Testis (tissue), 2 donors: ENCODE measurements at regions not wholly inside any gene's neighbourhood (a gene's known extent, or its start where the extent isn't known, plus 50 kb on each side); places are given as distances from the start of the nearest gene placed in this dataset.

Experiments
- POLR2A ChIP-seq: fragments of 450-650 bp; IDR thresholded peaks from one replicate; pipeline ENCODE4 v1.6.1; 2017; ENCODE audit warnings: antibody characterized with exemption, mild to moderate bottlenecking, moderate library complexity
- TF ChIP-seq, protein P1 (sequence below), 3 experiments: fragments of 450-650 bp in 2 of 3; fragments of 200-600 bp in 1 of 3; sonication (generic) in 1 of 3; IDR thresholded peaks; one replicate each; pipeline ENCODE4 v1.5.1; 2016 to 2019; ENCODE audit warnings: antibody characterized with exemption in 3 of 3, mild to moderate bottlenecking in 2 of 3, moderate library complexity in 1 of 3

DNA sequence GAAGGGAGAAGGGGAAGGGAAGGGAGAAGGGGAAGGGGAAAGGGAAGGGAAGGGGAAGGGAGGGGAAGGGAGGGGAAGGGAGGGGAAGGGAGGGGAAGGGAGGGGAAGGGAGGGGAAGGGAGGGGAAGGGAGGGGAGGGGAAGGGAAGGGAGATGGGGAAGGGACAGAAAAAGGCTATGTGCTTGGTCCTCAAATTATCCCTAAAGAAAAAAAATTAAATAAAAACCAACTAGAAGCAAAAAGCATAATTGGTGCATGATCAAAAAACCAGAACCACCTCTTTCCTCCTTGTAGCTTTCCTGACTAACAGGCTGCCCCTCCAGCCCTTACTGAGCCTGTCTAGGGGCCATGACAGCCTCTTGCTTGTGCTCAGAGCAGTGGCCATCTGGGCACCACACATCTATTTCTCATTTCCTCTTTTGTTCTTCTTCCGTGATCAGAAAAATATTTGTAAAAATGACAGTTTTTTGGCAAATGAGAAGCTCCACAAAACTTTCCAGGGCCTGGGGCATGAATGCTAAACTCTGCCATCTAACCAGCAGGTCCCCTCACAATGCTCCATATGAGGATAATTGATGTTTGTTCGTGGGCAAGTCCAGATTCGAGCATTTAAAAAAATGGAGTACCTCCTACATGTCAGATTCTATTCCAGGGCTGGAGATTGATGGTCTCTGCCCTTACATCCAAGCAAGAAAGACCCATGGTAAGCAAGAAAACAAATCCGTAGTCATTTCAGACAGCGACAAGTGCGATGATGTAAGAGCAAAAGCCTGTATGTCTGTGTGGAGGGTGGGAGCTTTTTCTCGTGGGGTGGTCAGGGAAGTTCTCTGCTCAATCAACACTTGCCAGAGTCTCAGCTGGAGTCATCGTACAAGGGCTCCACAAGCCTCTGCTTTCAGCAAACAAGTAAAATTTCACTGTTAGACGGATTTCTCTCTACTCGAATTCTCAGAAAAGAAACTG is 320.9 kb downstream of the WDR11 start:
- TF ChIP-seq, protein P1, sequence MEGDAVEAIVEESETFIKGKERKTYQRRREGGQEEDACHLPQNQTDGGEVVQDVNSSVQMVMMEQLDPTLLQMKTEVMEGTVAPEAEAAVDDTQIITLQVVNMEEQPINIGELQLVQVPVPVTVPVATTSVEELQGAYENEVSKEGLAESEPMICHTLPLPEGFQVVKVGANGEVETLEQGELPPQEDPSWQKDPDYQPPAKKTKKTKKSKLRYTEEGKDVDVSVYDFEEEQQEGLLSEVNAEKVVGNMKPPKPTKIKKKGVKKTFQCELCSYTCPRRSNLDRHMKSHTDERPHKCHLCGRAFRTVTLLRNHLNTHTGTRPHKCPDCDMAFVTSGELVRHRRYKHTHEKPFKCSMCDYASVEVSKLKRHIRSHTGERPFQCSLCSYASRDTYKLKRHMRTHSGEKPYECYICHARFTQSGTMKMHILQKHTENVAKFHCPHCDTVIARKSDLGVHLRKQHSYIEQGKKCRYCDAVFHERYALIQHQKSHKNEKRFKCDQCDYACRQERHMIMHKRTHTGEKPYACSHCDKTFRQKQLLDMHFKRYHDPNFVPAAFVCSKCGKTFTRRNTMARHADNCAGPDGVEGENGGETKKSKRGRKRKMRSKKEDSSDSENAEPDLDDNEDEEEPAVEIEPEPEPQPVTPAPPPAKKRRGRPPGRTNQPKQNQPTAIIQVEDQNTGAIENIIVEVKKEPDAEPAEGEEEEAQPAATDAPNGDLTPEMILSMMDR (IDR thresholded peaks at IDR 0.05) = no peak
- TF ChIP-seq POLR2A = no peak
